Liver (tissue), 3 donors: ENCODE measurements at regions not wholly inside any gene's neighbourhood (a gene's known extent, or its start where the extent isn't known, plus 50 kb on each side); places are given as distances from the start of the nearest gene placed in this dataset.

Experiments
- ATF3 ChIP-seq: IDR thresholded peaks from 2 replicates; pipeline ENCODE4 v1.6.1; 2016; ENCODE audit warnings: antibody characterized with exemption
- CTCF ChIP-seq: fragments of 150-350 bp; IDR thresholded peaks from 2 replicates; pipeline ENCODE4 v1.5.1; 2017; ENCODE audit warnings: improper control_type of control experiment, low read depth, low read length; ENCODE audit not compliant: missing input control
- EGR1 ChIP-seq, 2 donors: IDR thresholded peaks; 2 replicates each; pipeline ENCODE4 v1.6.1; 2016 to 2018; ENCODE audit warnings: antibody characterized with exemption in 2 of 2, low read depth in 2 of 2
- GABPA ChIP-seq, 2 donors: IDR thresholded peaks in 1 of 2; conservative IDR thresholded peaks in 1 of 2; 2 replicates each; pipeline ENCODE4 v1.6.1; 2016; ENCODE audit warnings: antibody characterized with exemption in 2 of 2, mild to moderate bottlenecking in 1 of 2, moderate library complexity in 1 of 2
- JUND ChIP-seq, 2 donors: IDR thresholded peaks; 2 replicates each; pipeline ENCODE4 v1.6.1; 2016; ENCODE audit warnings: antibody characterized with exemption in 2 of 2
- MAX ChIP-seq: IDR thresholded peaks from 2 replicates; pipeline ENCODE4 v1.6.1; 2016; ENCODE audit warnings: antibody characterized with exemption
- RAD21 ChIP-seq, 2 donors: IDR thresholded peaks; 2 replicates each; pipeline ENCODE4 v1.6.1; 2016; ENCODE audit warnings: antibody characterized with exemption in 2 of 2, mild to moderate bottlenecking in 2 of 2
- REST ChIP-seq: IDR thresholded peaks from 2 replicates; pipeline ENCODE4 v1.6.1; 2016; ENCODE audit warnings: antibody characterized with exemption, mild to moderate bottlenecking
- RXRA ChIP-seq, 2 donors: IDR thresholded peaks; 2 replicates each; pipeline ENCODE4 v1.6.1; 2017 to 2018; ENCODE audit warnings: antibody characterized with exemption in 2 of 2, mild to moderate bottlenecking in 1 of 2
- SP1 ChIP-seq: IDR thresholded peaks from 2 replicates; pipeline ENCODE4 v1.6.1; 2018; ENCODE audit warnings: antibody characterized with exemption, mild to moderate bottlenecking
- YY1 ChIP-seq: IDR thresholded peaks from 2 replicates; pipeline ENCODE4 v1.6.1; 2016; ENCODE audit warnings: antibody characterized with exemption, mild to moderate bottlenecking
- ZBTB33 ChIP-seq: IDR thresholded peaks from 2 replicates; pipeline ENCODE4 v1.6.1; 2016; ENCODE audit warnings: antibody characterized with exemption
- donor health status: healthy.
- donor health status: healthy.

- TF ChIP-seq CTCF (no peak), REST (no peak), ZBTB33 (no peak), ATF3 (no peak), SP1 (no peak), MAX (no peak), EGR1 (IDR thresholded peaks at IDR 0.05; ENCODE audit: low read depth in 2 of 2) (no peak), GABPA (IDR thresholded peaks at IDR 0.05 in 1 of 2, conservative IDR thresholded peaks at IDR 0.05 in 1 of 2) (no peak), JUND (IDR thresholded peaks at IDR 0.05) (no peak), RXRA (IDR thresholded peaks at IDR 0.05) (no peak), RAD21 (IDR thresholded peaks at IDR 0.05) (no peak), YY1 (no peak)
Measured at GRCh38 chr3:132963786-132964185, 74.4 kb upstream of the TMEM108 start.
